GM23338 (cell line): ENCODE measurements at regions not wholly inside any gene's neighbourhood (a gene's known extent, or its start where the extent isn't known, plus 50 kb on each side); places are given as distances from the start of the nearest gene placed in this dataset.

Source experiments
- ATAC-seq: fragments of 200-7000 bp; cut with Tn5 transposase; 3 replicates; pipeline ENCODE4 v1.9.1; 2020
- DNase-seq: peaks from one replicate; pipeline ENCODE4 v3.0.0-alpha.2; 2015; ENCODE audit warnings: low spot score
- H2AFZ ChIP-seq: fragments of 200-600 bp; sonication (generic); 2 replicates; pipeline ENCODE4 v1.8.0; 2016; ENCODE audit warnings: antibody characterized with exemption, mild to moderate bottlenecking, moderate library complexity
- H3F3A ChIP-seq: fragments of 200-600 bp; sonication (generic); replicated peaks from 2 replicates; pipeline ENCODE4 v1.8.0; 2017; ENCODE audit warnings: antibody characterized with exemption, mixed run types, low read depth
- H3K27ac ChIP-seq: fragments of 200-600 bp; sonication (generic); 2 replicates; pipeline ENCODE4 v1.6.1; 2016; ENCODE audit warnings: low read depth
- H3K27me3 ChIP-seq: fragments of 200-600 bp; sonication (generic); 2 replicates; pipeline ENCODE4 v1.8.0; 2016; ENCODE audit warnings: mild to moderate bottlenecking, mixed run types, moderate library complexity; ENCODE audit not compliant: insufficient read depth
- H3K36me3 ChIP-seq: fragments of 200-600 bp; sonication (generic); 2 replicates; pipeline ENCODE4 v1.8.0; 2016; ENCODE audit warnings: mild to moderate bottlenecking; ENCODE audit not compliant: insufficient read depth
- H3K4me1 ChIP-seq: fragments of 200-600 bp; sonication (generic); 2 replicates; pipeline ENCODE4 v1.8.0; 2016; ENCODE audit warnings: mild to moderate bottlenecking, moderate library complexity; ENCODE audit not compliant: insufficient read depth
- H3K4me2 ChIP-seq: fragments of 200-600 bp; sonication (generic); 2 replicates; pipeline ENCODE4 v1.7.1; 2017; ENCODE audit warnings: mixed run types
- H3K4me3 ChIP-seq: fragments of 200-600 bp; sonication (generic); 2 replicates; pipeline ENCODE4 v1.6.1; 2016; ENCODE audit warnings: mixed run types
- H3K79me2 ChIP-seq: fragments of 200-600 bp; sonication (generic); replicated peaks from 2 replicates; pipeline ENCODE4 v1.8.0; 2017; ENCODE audit warnings: mild to moderate bottlenecking; ENCODE audit not compliant: insufficient read depth
- H3K9me2 ChIP-seq: fragments of 200-600 bp; sonication (generic); 2 replicates; pipeline ENCODE4 v1.8.0; 2017; ENCODE audit not compliant: insufficient read depth
- H4K20me1 ChIP-seq: fragments of 200-600 bp; sonication (generic); replicated peaks from 2 replicates; pipeline ENCODE4 v1.8.0; 2017; ENCODE audit warnings: mild to moderate bottlenecking; ENCODE audit not compliant: insufficient read depth
- H3K27ac Mint-ChIP-seq: 2 replicates; pipeline ENCODE4 v1.8.0; 2020; ENCODE audit warnings: inconsistent platforms, mild to moderate bottlenecking, moderate library complexity, mixed read lengths
- H3K27me3 Mint-ChIP-seq: 3 replicates; pipeline ENCODE4 v1.8.0; 2022; ENCODE audit warnings: low read depth, mild to moderate bottlenecking, moderate library complexity, mixed read lengths, inconsistent platforms; ENCODE audit not compliant: insufficient read depth, poor library complexity
- H3K36me3 Mint-ChIP-seq: 3 replicates; pipeline ENCODE4 v1.8.0; 2021; ENCODE audit warnings: low read depth, mild to moderate bottlenecking, inconsistent platforms, moderate library complexity, mixed read lengths
- H3K4me1 Mint-ChIP-seq: 3 replicates; pipeline ENCODE4 v1.8.0; 2020; ENCODE audit warnings: mild to moderate bottlenecking, inconsistent platforms, mixed read lengths
- H3K4me3 Mint-ChIP-seq: 3 replicates; pipeline ENCODE4 v1.8.0; 2021; ENCODE audit warnings: moderate library complexity, mild to moderate bottlenecking, inconsistent platforms, mixed read lengths
- H3K9me3 Mint-ChIP-seq: 3 replicates; pipeline ENCODE4 v1.8.0; 2020; ENCODE audit warnings: moderate library complexity, mild to moderate bottlenecking, inconsistent platforms, mixed read lengths
- EZH2 ChIP-seq: fragments of 200-600 bp; sonication (generic); IDR thresholded peaks from one replicate; pipeline ENCODE4 v1.8.0; 2017; ENCODE audit warnings: antibody characterized with exemption, mild to moderate bottlenecking, low read depth; ENCODE audit not compliant: unreplicated experiment
- NANOG ChIP-seq: IDR thresholded peaks from 2 replicates; pipeline ENCODE4 v1.6.1; 2016; ENCODE audit warnings: antibody characterized with exemption, borderline replicate concordance
- POLR2AphosphoS5 ChIP-seq: IDR thresholded peaks from 2 replicates; pipeline ENCODE4 v1.6.1; 2016; ENCODE audit warnings: antibody characterized with exemption, low read depth
- STAT1 ChIP-seq: IDR thresholded peaks from one replicate; pipeline ENCODE4 v1.6.1; 2016; ENCODE audit warnings: antibody characterized with exemption; ENCODE audit not compliant: unreplicated experiment
- TF ChIP-seq, protein P1 (sequence below): fragments of 250-450 bp; sonication (Bioruptor Pico); IDR thresholded peaks from 2 replicates; pipeline ENCODE4 v1.5.0; 2020; ENCODE audit warnings: mild to moderate bottlenecking, moderate library complexity
- TF ChIP-seq, protein P2 (sequence below): IDR thresholded peaks from 2 replicates; pipeline ENCODE4 v1.6.1; 2016; ENCODE audit warnings: antibody characterized with exemption
- TF ChIP-seq, protein P3 (sequence below), 2 experiments: fragments of 200-600 bp in 1 of 2; sonication (generic) in 1 of 2; conservative IDR thresholded peaks; 2 replicates each; pipeline versions ENCODE4 v1.5.1 to v1.6.1; 2016 to 2017; ENCODE audit warnings: antibody characterized with exemption in 2 of 2, low read depth in 2 of 2, mild to moderate bottlenecking in 2 of 2, moderate library complexity in 1 of 2

DNA sequence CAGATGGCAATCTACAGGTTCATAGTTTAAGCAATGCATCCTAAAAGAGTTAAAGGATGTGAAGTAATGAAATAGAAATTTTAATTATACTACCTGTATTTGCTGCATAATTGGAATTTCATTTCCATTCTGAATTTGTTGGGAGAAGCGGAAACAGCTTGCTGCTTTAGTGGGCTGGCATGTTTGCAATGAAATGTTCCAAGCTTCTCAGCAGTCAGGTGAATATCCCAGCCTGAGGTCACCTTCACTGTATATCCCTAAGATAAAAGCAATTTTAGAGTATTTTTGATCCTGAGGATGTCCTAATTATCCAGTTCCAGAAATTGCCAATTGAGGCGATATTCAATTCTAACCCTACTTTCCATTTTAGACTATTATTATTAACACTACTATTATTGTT is 136.1 kb upstream of the ARSJ start:
- no peak for ATAC-seq
- H3K36me3 Mint-ChIP-seq = no peaks in the 10 kb centered on the region
- no peaks in the 10 kb centered on the region for H3K36me3 ChIP-seq
- no peak overlapping the region for H3K4me3 Mint-ChIP-seq
- no peak overlapping the region for H3K4me2 ChIP-seq
- H3K27me3 ChIP-seq = no peaks in the 10 kb centered on the region
- H3K9me2 ChIP-seq = no peaks in the 10 kb centered on the region
- no peak overlapping the region for H3K27ac Mint-ChIP-seq
- H3K27me3 Mint-ChIP-seq = no peaks in the 10 kb centered on the region
- no peaks in the 10 kb centered on the region for H3F3A ChIP-seq
- H3K9me3 Mint-ChIP-seq = no peaks in the 10 kb centered on the region
- TF ChIP-seq STAT1 (no peak), EZH2 (no peak), NANOG (no peak), POLR2AphosphoS5 (no peak)
- TF ChIP-seq, protein P1, sequence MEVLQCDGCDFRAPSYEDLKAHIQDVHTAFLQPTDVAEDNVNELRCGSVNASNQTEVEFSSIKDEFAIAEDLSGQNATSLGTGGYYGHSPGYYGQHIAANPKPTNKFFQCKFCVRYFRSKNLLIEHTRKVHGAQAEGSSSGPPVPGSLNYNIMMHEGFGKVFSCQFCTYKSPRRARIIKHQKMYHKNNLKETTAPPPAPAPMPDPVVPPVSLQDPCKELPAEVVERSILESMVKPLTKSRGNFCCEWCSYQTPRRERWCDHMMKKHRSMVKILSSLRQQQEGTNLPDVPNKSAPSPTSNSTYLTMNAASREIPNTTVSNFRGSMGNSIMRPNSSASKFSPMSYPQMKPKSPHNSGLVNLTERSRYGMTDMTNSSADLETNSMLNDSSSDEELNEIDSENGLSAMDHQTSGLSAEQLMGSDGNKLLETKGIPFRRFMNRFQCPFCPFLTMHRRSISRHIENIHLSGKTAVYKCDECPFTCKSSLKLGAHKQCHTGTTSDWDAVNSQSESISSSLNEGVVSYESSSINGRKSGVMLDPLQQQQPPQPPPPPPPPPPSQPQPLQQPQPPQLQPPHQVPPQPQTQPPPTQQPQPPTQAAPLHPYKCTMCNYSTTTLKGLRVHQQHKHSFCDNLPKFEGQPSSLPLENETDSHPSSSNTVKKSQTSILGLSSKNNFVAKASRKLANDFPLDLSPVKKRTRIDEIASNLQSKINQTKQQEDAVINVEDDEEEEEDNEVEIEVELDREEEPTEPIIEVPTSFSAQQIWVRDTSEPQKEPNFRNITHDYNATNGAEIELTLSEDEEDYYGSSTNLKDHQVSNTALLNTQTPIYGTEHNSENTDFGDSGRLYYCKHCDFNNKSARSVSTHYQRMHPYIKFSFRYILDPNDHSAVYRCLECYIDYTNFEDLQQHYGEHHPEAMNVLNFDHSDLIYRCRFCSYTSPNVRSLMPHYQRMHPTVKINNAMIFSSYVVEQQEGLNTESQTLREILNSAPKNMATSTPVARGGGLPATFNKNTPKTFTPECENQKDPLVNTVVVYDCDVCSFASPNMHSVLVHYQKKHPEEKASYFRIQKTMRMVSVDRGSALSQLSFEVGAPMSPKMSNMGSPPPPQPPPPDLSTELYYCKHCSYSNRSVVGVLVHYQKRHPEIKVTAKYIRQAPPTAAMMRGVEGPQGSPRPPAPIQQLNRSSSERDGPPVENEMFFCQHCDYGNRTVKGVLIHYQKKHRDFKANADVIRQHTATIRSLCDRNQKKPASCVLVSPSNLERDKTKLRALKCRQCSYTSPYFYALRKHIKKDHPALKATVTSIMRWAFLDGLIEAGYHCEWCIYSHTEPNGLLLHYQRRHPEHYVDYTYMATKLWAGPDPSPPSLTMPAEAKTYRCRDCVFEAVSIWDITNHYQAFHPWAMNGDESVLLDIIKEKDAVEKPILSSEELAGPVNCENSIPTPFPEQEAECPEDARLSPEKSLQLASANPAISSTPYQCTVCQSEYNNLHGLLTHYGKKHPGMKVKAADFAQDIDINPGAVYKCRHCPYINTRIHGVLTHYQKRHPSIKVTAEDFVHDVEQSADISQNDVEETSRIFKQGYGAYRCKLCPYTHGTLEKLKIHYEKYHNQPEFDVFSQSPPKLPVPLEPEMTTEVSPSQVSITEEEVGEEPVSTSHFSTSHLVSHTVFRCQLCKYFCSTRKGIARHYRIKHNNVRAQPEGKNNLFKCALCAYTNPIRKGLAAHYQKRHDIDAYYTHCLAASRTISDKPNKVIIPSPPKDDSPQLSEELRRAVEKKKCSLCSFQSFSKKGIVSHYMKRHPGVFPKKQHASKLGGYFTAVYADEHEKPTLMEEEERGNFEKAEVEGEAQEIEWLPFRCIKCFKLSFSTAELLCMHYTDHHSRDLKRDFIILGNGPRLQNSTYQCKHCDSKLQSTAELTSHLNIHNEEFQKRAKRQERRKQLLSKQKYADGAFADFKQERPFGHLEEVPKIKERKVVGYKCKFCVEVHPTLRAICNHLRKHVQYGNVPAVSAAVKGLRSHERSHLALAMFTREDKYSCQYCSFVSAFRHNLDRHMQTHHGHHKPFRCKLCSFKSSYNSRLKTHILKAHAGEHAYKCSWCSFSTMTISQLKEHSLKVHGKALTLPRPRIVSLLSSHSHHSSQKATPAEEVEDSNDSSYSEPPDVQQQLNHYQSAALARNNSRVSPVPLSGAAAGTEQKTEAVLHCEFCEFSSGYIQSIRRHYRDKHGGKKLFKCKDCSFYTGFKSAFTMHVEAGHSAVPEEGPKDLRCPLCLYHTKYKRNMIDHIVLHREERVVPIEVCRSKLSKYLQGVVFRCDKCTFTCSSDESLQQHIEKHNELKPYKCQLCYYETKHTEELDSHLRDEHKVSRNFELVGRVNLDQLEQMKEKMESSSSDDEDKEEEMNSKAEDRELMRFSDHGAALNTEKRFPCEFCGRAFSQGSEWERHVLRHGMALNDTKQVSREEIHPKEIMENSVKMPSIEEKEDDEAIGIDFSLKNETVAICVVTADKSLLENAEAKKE (CRISPR knock-in tag) = no peak
- TF ChIP-seq, protein P2, sequence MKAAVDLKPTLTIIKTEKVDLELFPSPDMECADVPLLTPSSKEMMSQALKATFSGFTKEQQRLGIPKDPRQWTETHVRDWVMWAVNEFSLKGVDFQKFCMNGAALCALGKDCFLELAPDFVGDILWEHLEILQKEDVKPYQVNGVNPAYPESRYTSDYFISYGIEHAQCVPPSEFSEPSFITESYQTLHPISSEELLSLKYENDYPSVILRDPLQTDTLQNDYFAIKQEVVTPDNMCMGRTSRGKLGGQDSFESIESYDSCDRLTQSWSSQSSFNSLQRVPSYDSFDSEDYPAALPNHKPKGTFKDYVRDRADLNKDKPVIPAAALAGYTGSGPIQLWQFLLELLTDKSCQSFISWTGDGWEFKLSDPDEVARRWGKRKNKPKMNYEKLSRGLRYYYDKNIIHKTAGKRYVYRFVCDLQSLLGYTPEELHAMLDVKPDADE = no peak
- TF ChIP-seq, protein P3, sequence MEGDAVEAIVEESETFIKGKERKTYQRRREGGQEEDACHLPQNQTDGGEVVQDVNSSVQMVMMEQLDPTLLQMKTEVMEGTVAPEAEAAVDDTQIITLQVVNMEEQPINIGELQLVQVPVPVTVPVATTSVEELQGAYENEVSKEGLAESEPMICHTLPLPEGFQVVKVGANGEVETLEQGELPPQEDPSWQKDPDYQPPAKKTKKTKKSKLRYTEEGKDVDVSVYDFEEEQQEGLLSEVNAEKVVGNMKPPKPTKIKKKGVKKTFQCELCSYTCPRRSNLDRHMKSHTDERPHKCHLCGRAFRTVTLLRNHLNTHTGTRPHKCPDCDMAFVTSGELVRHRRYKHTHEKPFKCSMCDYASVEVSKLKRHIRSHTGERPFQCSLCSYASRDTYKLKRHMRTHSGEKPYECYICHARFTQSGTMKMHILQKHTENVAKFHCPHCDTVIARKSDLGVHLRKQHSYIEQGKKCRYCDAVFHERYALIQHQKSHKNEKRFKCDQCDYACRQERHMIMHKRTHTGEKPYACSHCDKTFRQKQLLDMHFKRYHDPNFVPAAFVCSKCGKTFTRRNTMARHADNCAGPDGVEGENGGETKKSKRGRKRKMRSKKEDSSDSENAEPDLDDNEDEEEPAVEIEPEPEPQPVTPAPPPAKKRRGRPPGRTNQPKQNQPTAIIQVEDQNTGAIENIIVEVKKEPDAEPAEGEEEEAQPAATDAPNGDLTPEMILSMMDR (conservative IDR thresholded peaks at IDR 0.05; ENCODE audit: low read depth in 2 of 2) = no peak
- no peak overlapping the region for H2AFZ ChIP-seq
- H3K4me3 ChIP-seq = no peak overlapping the region
- no peaks in the 10 kb centered on the region for H3K79me2 ChIP-seq
- no peaks in the 10 kb centered on the region for H3K4me1 Mint-ChIP-seq
- no peaks in the 10 kb centered on the region for H4K20me1 ChIP-seq
- no peak for DNase-seq
- no peaks in the 10 kb centered on the region for H3K4me1 ChIP-seq
- no peak overlapping the region for H3K27ac ChIP-seq
